ENCODE measurements at regions not wholly inside any gene's neighbourhood (a gene's known extent, or its start where the extent isn't known, plus 50 kb on each side); places are given as distances from the start of the nearest gene placed in this dataset.
"Not testable (repeated sequence)": the region's sequence is repeated elsewhere in the genome, so short reads cannot be mapped to it uniquely, and the experiment has no call there.

- no peak for DNase-seq
Measured at GRCh38 chr5:163706053-163706771, 200.8 kb downstream of the MAT2B start.

DNA sequence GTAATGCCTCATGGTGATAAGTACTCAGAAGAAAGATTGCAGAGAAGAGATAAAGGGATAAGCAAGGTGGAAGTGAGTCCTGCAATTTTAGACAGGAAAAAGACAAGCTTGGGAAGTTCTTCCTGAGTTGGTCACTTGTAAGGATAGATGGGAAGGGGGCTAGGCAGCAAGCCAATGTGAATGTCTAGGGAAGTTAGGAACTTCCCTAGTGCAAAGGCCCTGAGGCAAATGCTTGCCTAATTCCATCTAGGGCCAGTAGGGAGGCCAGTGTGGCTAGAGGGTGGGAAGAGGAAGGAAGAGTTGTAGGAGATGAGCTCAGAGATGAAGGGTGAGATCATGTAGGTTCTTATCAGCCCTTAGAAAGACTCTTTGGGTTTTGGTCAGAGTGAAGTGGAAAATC is 206.6 kb downstream of the MAT2B start:
- DNase-seq = no peak

DNA sequence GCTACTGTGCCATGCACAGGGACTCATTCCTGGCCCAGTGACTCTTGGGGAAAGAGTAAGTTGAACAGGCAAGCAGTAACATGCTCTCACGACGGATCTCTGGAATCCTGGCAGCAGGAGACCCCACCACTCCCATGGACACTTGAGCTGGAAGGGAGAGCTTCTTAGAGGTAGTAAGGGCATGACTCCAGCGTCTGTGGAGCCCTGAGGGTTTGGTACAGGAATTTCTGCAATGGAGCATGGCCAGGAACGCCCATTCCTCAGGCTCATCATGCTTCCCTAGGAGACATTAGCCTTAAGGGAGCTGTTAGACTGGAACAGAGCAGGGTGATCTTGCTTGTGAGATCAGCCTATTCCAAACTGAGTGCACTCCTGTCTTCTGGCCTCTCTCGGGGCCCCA is 212.9 kb downstream of the MAT2B start:
- no peak for DNase-seq

DNA sequence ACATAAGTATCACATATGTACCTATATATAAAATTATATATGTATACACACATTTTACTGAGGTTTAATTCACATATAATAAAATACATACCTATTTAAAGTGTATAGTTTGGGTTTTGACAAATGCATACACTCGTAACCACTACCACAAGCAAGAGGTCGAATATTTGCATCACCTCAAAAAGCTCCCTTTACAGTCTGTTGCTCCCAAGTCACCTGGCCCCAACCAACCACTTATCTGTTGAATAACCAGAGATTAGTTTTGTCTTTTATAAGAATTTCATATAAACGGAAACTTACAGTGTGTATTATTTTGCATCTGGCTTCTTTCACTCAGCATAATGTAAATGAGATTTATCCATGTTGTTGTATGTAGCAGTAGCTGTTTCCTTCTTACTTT is 218.9 kb downstream of the MAT2B start:
- DNase-seq = no peak

GRCh38 chr5:163727028-163727427 is 221.6 kb downstream of the MAT2B start:
- DNase-seq = no peak

DNA sequence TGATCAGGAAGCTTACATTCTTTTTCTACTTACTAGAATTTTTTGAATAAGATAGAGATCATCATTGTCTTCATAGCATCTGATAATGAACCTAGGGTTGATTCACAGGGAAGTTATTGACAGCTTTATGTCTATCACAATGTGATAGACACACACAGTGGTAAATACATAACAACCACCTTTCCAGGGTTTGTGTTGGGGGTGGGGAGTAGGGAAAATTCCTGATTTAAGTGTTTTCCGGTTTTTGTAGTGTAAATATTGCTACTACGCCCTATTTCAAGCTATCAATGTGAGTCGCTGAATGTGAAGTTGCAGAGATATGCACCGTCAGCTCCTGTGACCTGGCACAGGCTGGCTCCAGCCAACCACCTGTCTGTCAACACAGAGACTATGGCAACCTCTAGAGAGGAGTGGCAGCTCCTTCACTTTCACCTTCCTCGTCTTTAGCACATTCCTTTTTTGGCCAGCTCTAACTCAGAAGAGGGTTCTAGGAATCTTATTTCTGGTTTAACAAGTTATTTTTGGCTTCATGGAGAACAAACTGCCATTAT is 224.9 kb downstream of the MAT2B start:
- DNase-seq = no peak

DNA sequence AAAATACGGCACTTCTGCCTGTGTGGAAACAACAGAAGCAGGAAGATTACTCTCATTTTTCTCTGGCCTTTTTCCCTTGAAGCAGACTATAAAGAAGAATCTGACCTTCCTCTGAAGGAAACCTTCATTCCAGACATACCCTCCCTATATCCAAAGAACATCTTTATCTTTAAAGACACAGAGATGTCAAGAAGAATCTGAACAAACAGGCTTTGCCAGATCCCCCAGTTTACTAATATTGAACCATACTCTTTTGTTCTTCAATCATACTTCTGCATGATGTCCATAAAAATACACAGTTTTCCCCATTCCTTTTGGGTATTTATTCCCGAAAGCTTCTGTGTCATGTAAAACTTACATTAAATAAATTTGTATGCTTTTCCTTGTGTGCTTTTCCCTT is 225.8 kb downstream of the MAT2B start:
- no peak for DNase-seq

GRCh38 chr5:163735069-163735468 is 229.7 kb downstream of the MAT2B start:
- no peak for DNase-seq

GRCh38 chr5:163747586-163747985 is 242.2 kb downstream of the MAT2B start:
- no peak for DNase-seq

- no peak for DNase-seq
Measured at GRCh38 chr5:163748934-163749333, 243.5 kb downstream of the MAT2B start.

DNA sequence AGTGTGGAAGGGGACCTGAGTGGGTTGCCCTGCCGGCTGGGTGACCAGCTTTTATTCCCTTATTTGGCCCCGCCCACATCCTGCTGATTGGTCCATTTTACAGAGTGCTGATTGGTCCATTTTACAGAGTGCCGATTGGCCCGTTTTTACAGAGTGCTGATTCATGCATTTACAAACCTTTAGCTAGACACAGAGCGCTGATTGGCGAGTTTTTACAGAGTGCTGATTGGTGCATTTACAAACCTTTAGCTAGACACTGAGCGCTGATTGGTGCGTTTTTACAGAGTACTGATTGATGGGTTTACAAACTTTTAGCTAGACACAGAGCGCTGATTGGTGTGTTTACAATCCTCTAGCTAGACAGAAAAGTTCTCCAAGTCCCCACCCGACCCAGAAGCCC is 245.0 kb downstream of the MAT2B start:
- not testable (repeated sequence) for DNase-seq

GRCh38 chr5:163755505-163755904 is 250.1 kb downstream of the MAT2B start:
- no peak for DNase-seq

DNA sequence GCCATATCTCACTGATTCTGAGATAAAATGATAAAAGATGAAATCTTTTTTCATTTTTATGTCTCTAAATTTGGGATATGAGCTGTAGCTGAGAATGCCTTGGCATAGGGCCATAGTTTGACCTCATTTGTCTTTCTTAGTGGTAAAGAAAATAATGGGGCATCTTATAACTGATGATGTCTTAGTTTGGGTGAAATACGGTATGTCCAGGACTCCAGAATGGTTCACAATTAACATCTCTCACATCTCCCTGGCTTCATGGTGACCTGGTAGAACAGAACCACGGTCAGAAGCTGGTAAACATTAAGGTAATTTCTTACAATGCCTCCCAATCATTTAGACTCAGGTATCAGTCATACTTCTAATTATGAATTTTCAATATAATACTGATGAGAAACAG is 250.8 kb downstream of the MAT2B start:
- no peak for DNase-seq

DNA sequence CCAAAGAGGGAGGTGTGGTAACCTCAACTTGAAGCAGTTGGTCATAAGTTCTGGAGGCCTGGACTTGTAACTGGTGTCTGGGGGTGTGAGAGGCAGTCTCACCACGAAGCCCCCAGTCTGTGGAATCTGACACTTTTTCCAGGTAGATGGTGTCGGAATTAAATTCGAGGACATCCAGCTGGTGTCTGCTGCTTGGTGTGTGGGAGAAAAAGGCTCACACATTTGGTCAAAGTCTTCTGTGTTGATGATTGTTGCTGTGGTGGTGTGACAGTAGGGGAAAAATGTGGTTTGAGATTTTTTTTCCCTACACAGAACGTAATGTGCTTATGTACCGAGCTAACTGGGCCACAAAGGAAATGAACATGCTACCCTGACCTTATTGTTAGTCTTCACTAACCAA is 251.9 kb downstream of the MAT2B start:
- no peak for DNase-seq

GRCh38 chr5:163758283-163758711 is 252.9 kb downstream of the MAT2B start:
- DNase-seq = no peak

- no peak for DNase-seq
Measured at GRCh38 chr5:163759000-163759704, 253.7 kb downstream of the MAT2B start.

DNA sequence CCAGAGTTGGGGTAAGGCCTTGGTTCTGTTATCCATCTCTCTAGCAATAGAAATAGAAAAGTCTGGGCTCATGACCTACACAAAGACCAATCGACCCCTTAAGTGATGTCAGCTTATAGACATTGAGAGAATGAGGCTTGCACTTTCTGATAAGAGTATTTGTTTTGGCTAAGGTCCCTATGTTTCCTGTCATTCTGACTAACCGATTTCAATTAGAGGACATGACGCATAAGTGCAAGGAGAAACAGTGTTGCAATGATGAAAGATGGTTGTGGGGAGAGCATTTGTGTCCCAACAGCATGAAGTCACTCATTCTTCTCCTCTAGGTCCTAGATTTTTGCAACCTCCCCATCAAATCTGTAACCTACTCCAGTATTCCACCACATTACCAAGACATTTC is 255.1 kb downstream of the MAT2B start:
- no peak for DNase-seq

DNA sequence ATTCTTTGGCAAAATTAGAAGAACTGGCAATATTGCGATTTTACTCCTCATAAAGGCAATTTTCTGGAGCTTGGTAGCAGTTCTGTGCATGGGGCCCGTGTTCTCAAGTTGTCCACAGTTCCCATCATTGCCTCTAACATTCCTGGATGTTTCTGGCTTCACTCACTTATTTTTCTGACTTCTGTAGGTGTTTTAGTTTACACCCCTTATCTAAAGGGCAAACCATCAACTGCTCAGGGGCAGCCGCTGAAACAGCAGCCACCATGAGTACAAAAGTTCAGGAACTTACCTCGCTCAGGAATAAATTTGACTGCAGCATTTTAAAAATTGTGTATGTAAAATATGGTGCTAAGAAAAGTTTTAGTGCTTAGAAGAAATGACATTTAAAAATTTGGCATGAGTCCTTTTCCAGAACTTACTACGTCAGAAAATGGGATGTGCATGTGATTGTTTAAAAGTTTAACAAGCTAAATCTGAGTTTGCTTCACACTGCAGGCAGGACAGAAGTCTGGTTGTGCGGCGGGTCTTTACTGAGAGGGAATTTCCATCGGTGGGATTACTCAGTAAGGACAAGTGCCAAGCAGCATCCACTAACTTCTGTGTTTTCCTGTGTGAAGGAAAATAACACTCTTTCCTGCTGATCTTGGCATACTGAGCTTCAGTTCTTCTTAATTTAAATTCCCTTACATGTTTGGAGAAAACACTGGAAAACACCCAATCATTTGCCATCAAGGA is 261.7 kb downstream of the MAT2B start:
- DNase-seq = no peak

GRCh38 chr5:163770625-163771024 is 265.2 kb downstream of the MAT2B start:
- DNase-seq = no peak

GRCh38 chr5:163772241-163772640 is 266.8 kb downstream of the MAT2B start:
- DNase-seq = no peak

GRCh38 chr5:163772644-163773043 is 267.2 kb downstream of the MAT2B start:
- no peak for DNase-seq

GRCh38 chr5:163773226-163773625 is 267.8 kb downstream of the MAT2B start:
- DNase-seq = no peak

GRCh38 chr5:163789870-163790269 is 284.5 kb downstream of the MAT2B start:
- no peak for DNase-seq

- DNase-seq = no peak
Measured at GRCh38 chr5:163790497-163790896, 285.1 kb downstream of the MAT2B start.
